H9 (cell line): ENCODE measurements at regions not wholly inside any gene's neighbourhood (a gene's known extent, or its start where the extent isn't known, plus 50 kb on each side); places are given as distances from the start of the nearest gene placed in this dataset.

ENCODE experiments used
- DNase-seq: peaks from one replicate; pipeline ENCODE4 v3.0.0-alpha.2; 2017
- H2AFZ ChIP-seq: one replicate; pipeline ENCODE4 v1.6.1; 2013; ENCODE audit warnings: mild to moderate bottlenecking, low read length, control low read depth, moderate library complexity
- H2AK5ac ChIP-seq: 2 replicates; pipeline ENCODE4 v1.6.1; 2013; ENCODE audit warnings: low read length, control low read depth, mixed read lengths; ENCODE audit not compliant: insufficient read length
- H2BK120ac ChIP-seq: one replicate; pipeline ENCODE4 v1.6.1; 2013; ENCODE audit warnings: low read depth, mild to moderate bottlenecking, low read length, control low read depth, inconsistent platforms; ENCODE audit not compliant: poor library complexity, severe bottlenecking
- H2BK12ac ChIP-seq: 2 replicates; pipeline ENCODE4 v1.6.1; 2013; ENCODE audit warnings: low read length, control low read depth, mixed read lengths, low read depth; ENCODE audit not compliant: insufficient read length
- H2BK15ac ChIP-seq: 2 replicates; pipeline ENCODE4 v1.6.1; 2013; ENCODE audit warnings: low read depth, low read length, control low read depth
- H2BK20ac ChIP-seq: one replicate; pipeline ENCODE4 v1.6.1; 2013; ENCODE audit warnings: low read depth, mild to moderate bottlenecking, low read length, control low read depth, inconsistent platforms; ENCODE audit not compliant: poor library complexity, severe bottlenecking
- H2BK5ac ChIP-seq: 2 replicates; pipeline ENCODE4 v1.6.1; 2013; ENCODE audit warnings: low read length, control low read depth, mixed read lengths; ENCODE audit not compliant: insufficient read length
- H3K14ac ChIP-seq: 2 replicates; pipeline ENCODE4 v1.6.1; 2013; ENCODE audit warnings: low read length, control low read depth; ENCODE audit not compliant: insufficient read depth
- H3K18ac ChIP-seq: 2 replicates; pipeline ENCODE4 v1.6.1; 2013; ENCODE audit warnings: low read depth, mild to moderate bottlenecking, mixed read lengths, low read length, control low read depth; ENCODE audit not compliant: insufficient read length
- H3K23ac ChIP-seq: 2 replicates; pipeline ENCODE4 v1.6.1; 2013; ENCODE audit warnings: low read length, control low read depth, mixed read lengths, low read depth; ENCODE audit not compliant: insufficient read length
- H3K23me2 ChIP-seq: 2 replicates; pipeline ENCODE4 v1.6.1; 2013; ENCODE audit warnings: low read depth, mild to moderate bottlenecking, mixed read lengths, low read length, control low read depth; ENCODE audit not compliant: insufficient read length, poor library complexity, severe bottlenecking
- H3K27ac ChIP-seq: 2 replicates; pipeline ENCODE4 v1.5.1; 2013; ENCODE audit warnings: low read length, control low read depth, mixed read lengths, low read depth; ENCODE audit not compliant: insufficient read length
- H3K27me3 ChIP-seq: 2 replicates; pipeline ENCODE4 v1.6.1; 2013; ENCODE audit warnings: low read length, control low read depth, inconsistent platforms; ENCODE audit not compliant: insufficient read depth
- H3K4ac ChIP-seq: 2 replicates; pipeline ENCODE4 v1.6.1; 2013; ENCODE audit warnings: low read depth, mild to moderate bottlenecking, control low read depth, inconsistent platforms, low read length, moderate library complexity
- H3K4me1 ChIP-seq: 2 replicates; pipeline ENCODE4 v1.6.1; 2013; ENCODE audit warnings: low read length, control low read depth, inconsistent platforms; ENCODE audit not compliant: insufficient read depth
- H3K4me2 ChIP-seq: 2 replicates; pipeline ENCODE4 v1.6.1; 2013; ENCODE audit warnings: low read length, control low read depth, mixed read lengths; ENCODE audit not compliant: insufficient read length, insufficient read depth
- H3K56ac ChIP-seq: 2 replicates; pipeline ENCODE4 v1.6.1; 2013; ENCODE audit warnings: low read depth, mild to moderate bottlenecking, mixed read lengths, low read length, control low read depth; ENCODE audit not compliant: insufficient read length
- H3K79me1 ChIP-seq: 2 replicates; pipeline ENCODE4 v1.6.1; 2013; ENCODE audit warnings: low read depth, mild to moderate bottlenecking, moderate library complexity, low read length, control low read depth, inconsistent platforms; ENCODE audit not compliant: insufficient read depth, poor library complexity, severe bottlenecking
- H3K79me2 ChIP-seq: 2 replicates; pipeline ENCODE4 v1.6.1; 2013; ENCODE audit warnings: low read length, control low read depth, inconsistent platforms; ENCODE audit not compliant: insufficient read depth
- H3K9ac ChIP-seq: 2 replicates; pipeline ENCODE4 v1.6.1; 2013; ENCODE audit warnings: low read length, control low read depth, mixed read lengths; ENCODE audit not compliant: insufficient read length; ENCODE audit errors: extremely low read depth
- H3K9me3 ChIP-seq: one replicate; pipeline ENCODE4 v1.6.1; 2013; ENCODE audit warnings: low read depth, low read length, inconsistent platforms; ENCODE audit not compliant: control insufficient read depth
- H3T11ph ChIP-seq: one replicate; pipeline ENCODE4 v1.6.1; 2013; ENCODE audit warnings: mild to moderate bottlenecking, low read length, control low read depth, inconsistent platforms
- H4K20me1 ChIP-seq: one replicate; pipeline ENCODE4 v1.6.1; 2013; ENCODE audit not compliant: control insufficient read depth, insufficient read length, insufficient read depth
- H4K5ac ChIP-seq: 2 replicates; pipeline ENCODE4 v1.6.1; 2013; ENCODE audit warnings: low read depth, mild to moderate bottlenecking, mixed read lengths, low read length, control low read depth; ENCODE audit not compliant: insufficient read length
- H4K8ac ChIP-seq: replicated peaks from 2 replicates; pipeline ENCODE4 v1.6.1; 2013; ENCODE audit warnings: low read length, control low read depth, mixed read lengths, low read depth; ENCODE audit not compliant: insufficient read length
- H4K91ac ChIP-seq: 2 replicates; pipeline ENCODE4 v1.6.1; 2013; ENCODE audit warnings: low read depth, mild to moderate bottlenecking, moderate library complexity, mixed read lengths, low read length, control low read depth; ENCODE audit not compliant: insufficient read length
- H3K27ac Mint-ChIP-seq, 3 experiments: 2 replicates in 2 of 3; 3 replicates in 1 of 3; pipeline ENCODE4 v1.8.0; 2020 to 2021; ENCODE audit warnings: mixed read lengths in 3 of 3, mild to moderate bottlenecking in 1 of 3, moderate library complexity in 1 of 3
- H3K27me3 Mint-ChIP-seq: 2 replicates; pipeline ENCODE4 v1.8.0; 2021; ENCODE audit warnings: low read depth, mild to moderate bottlenecking, moderate library complexity, mixed read lengths
- H3K36me3 Mint-ChIP-seq, 3 experiments: 2 replicates in 2 of 3; 3 replicates in 1 of 3; pipeline ENCODE4 v1.8.0; 2020 to 2021; ENCODE audit warnings: low read depth in 3 of 3, mixed read lengths in 3 of 3; ENCODE audit not compliant: insufficient read depth in 1 of 3
- H3K4me1 Mint-ChIP-seq, 2 experiments: 2 replicates each; pipeline ENCODE4 v1.8.0; 2020; ENCODE audit warnings: mixed read lengths in 2 of 2
- H3K4me3 Mint-ChIP-seq, 2 experiments: 2 replicates in 1 of 2; 3 replicates in 1 of 2; pipeline ENCODE4 v1.8.0; 2020 to 2021; ENCODE audit warnings: mild to moderate bottlenecking in 2 of 2, mixed read lengths in 2 of 2, moderate library complexity in 1 of 2
- H3K9me3 Mint-ChIP-seq, 2 experiments: 2 replicates in 1 of 2; 3 replicates in 1 of 2; pipeline ENCODE4 v1.8.0; 2020; ENCODE audit warnings: mild to moderate bottlenecking in 2 of 2, mixed read lengths in 2 of 2, moderate library complexity in 1 of 2
- WGBS: extraction: QIAGEN DNeasy Blood & Tissue Kit; methylation state at CpG from one replicate; pipeline ENCODE4 v1.1.7; 2013; ENCODE audit warnings: missing lambda C conversion rate, low lambda C conversion rate, mixed read lengths; ENCODE audit not compliant: insufficient read length; ENCODE audit errors: extremely low coverage; 5-methylcytosine and 5-hydroxymethylcytosine counted together
- TF ChIP-seq, protein P1 (sequence below): fragments of 200-600 bp; sonication (generic); conservative IDR thresholded peaks from 3 replicates; pipeline ENCODE4 v1.8.0; 2021; ENCODE audit warnings: antibody characterized with exemption, mild to moderate bottlenecking

DNA sequence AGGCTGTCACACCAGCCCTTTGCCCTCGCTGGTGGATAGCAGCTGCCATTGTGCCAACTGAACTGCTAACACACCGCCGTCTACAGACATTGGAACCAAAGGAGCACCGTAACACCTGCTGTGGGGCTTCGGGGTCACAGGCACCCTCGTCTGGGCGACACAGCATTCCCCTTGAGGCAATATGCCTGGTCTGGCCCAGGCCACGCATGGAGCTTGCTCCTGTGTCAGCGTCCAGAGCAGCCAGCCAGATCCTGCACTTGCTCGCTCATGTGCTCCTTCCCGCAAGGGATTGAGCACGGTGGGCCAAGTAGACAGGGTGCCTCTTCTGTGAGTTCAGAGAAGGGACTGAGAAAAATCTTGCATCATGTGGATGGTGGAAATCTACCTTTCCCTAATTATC, 314.6 kb upstream of the PLD5 start:
- Histone ChIP-seq H3K4ac (no peak overlapping the region), H2AK5ac (no peak overlapping the region), H3K56ac (no peak overlapping the region), H2AFZ (no peak overlapping the region), H3K9ac (no peak overlapping the region), H2BK5ac (no peak overlapping the region), H4K5ac (no peak overlapping the region), H3K27ac (no peak overlapping the region), H3T11ph (no peak overlapping the region), H4K20me1 (no peaks in the 10 kb centered on the region), H3K18ac (no peak overlapping the region), H2BK15ac (no peak overlapping the region), H3K23me2 (no peaks in the 10 kb centered on the region), H3K4me2 (no peak overlapping the region), H3K23ac (no peak overlapping the region), H2BK12ac (no peak overlapping the region), H3K79me2 (no peaks in the 10 kb centered on the region), H2BK120ac (no peak overlapping the region), H3K4me1 (no peaks in the 10 kb centered on the region), H3K79me1 (no peaks in the 10 kb centered on the region), H3K14ac (no peak overlapping the region; the same call in 1 of the 2 replicates), H2BK20ac (no peak overlapping the region), H4K91ac (no peak overlapping the region), H3K9me3 (no peaks in the 10 kb centered on the region), H4K8ac (no peak overlapping the region), H3K27me3 (no peaks in the 10 kb centered on the region)
- no CpG with 5 or more reads among the region's 12 CpGs for WGBS
- Mint-ChIP-seq H3K9me3 (peaks cover 0 to 7% of the 10 kb centered on the region in 2 experiments; a peak in 3 of 5 replicates), H3K4me3 (no peak overlapping the region), H3K27me3 (no peaks in the 10 kb centered on the region), H3K4me1 (peaks cover 2% of the 10 kb centered on the region in 2 experiments; a peak in 1 of 4 replicates), H3K27ac (no peak overlapping the region), H3K36me3 (no peaks in the 10 kb centered on the region)
- TF ChIP-seq, protein P1, sequence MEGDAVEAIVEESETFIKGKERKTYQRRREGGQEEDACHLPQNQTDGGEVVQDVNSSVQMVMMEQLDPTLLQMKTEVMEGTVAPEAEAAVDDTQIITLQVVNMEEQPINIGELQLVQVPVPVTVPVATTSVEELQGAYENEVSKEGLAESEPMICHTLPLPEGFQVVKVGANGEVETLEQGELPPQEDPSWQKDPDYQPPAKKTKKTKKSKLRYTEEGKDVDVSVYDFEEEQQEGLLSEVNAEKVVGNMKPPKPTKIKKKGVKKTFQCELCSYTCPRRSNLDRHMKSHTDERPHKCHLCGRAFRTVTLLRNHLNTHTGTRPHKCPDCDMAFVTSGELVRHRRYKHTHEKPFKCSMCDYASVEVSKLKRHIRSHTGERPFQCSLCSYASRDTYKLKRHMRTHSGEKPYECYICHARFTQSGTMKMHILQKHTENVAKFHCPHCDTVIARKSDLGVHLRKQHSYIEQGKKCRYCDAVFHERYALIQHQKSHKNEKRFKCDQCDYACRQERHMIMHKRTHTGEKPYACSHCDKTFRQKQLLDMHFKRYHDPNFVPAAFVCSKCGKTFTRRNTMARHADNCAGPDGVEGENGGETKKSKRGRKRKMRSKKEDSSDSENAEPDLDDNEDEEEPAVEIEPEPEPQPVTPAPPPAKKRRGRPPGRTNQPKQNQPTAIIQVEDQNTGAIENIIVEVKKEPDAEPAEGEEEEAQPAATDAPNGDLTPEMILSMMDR = no peak
- DNase-seq = no peak
